22Rv1 (cell line): ENCODE measurements at regions not wholly inside any gene's neighbourhood (a gene's known extent, or its start where the extent isn't known, plus 50 kb on each side); places are given as distances from the start of the nearest gene placed in this dataset.
"Not testable (repeated sequence)": the region's sequence is repeated elsewhere in the genome, so short reads cannot be mapped to it uniquely, and the experiment has no call there.

Experiments used
- H3K27ac ChIP-seq: fragments of 450-650 bp; 2 replicates; pipeline ENCODE4 v1.5.1; 2017
- ZFX ChIP-seq: fragments of 450-650 bp; IDR thresholded peaks from 2 replicates; pipeline ENCODE4 v1.6.1; 2017; ENCODE audit warnings: antibody characterized with exemption, borderline replicate concordance
- TF ChIP-seq, protein P1 (sequence below): fragments of 450-650 bp; IDR thresholded peaks from 2 replicates; pipeline ENCODE4 v1.5.1; 2017; ENCODE audit warnings: mild to moderate bottlenecking

DNA sequence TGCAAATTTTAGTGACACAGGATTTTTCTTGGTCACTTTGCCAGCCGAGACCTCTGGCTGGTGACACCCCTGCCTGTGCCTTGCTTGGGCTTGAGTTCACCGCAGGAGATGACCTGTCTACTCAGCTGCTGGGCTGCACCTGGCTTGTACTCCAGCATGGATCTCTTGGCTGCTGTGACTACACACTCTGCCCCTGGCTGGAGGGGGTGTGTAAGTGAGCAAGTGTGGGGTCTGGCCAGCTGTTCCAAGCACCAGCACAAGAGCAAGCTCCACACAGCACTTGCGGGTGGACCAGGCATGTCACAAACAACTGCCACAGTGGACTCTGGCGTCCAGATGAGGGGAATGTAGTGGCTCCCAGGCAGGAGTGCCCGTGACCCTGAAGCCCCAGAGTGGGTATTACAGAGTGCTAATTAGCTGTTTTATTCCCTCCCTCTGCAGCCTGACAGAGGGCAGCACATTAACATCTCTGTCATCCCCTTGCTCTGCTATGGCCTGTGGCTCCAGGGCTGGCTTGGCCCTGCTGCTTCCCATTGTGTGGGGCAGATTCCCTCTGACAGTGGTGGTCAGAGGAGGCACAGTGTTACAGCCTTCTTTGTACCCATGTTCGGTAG, 1387.2 kb downstream of the OLFM4 start:
- H3K27ac ChIP-seq = no peak overlapping the region
- no peak for TF ChIP-seq ZFX
- TF ChIP-seq, protein P1, sequence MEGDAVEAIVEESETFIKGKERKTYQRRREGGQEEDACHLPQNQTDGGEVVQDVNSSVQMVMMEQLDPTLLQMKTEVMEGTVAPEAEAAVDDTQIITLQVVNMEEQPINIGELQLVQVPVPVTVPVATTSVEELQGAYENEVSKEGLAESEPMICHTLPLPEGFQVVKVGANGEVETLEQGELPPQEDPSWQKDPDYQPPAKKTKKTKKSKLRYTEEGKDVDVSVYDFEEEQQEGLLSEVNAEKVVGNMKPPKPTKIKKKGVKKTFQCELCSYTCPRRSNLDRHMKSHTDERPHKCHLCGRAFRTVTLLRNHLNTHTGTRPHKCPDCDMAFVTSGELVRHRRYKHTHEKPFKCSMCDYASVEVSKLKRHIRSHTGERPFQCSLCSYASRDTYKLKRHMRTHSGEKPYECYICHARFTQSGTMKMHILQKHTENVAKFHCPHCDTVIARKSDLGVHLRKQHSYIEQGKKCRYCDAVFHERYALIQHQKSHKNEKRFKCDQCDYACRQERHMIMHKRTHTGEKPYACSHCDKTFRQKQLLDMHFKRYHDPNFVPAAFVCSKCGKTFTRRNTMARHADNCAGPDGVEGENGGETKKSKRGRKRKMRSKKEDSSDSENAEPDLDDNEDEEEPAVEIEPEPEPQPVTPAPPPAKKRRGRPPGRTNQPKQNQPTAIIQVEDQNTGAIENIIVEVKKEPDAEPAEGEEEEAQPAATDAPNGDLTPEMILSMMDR = no peak

DNA sequence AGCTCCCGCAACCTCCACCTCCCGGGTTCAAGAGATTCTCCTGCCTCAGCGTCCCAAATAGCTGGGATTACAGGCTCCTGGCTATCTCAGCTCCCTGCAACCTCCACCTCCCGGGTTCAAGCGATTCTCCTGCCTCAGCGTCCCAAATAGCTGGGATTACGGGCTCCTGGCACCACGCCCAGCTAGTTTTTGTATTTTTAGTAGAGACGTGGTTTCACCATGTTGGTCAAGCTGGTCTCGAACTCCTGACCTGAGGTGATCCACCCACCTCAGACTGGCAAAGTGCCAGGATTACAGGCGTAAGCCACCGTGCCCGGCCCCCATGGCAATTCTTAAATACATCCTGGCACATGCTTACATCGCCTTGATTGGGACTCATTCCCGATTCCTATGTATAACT, 1394.3 kb downstream of the OLFM4 start:
- not testable (repeated sequence) for H3K27ac ChIP-seq

DNA sequence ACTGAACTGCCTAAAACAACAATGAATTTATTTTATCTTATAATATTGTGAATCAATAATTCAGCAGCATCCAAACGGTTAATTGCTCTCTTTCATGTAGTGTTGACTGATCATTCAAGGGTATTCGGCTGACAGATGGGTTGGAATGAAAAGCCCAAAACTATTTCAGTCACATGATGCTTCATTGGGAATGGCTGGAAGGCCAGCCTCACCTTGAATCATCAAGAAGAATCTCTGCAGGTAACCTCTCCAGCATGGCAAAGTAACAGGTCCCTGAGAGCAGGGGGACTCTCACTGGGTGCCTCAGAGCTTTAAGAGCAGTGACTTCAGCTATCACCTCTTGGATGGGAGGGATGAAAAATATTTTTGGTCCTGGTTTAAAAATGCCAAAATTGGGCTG, 1395.7 kb downstream of the OLFM4 start:
- no peak for TF ChIP-seq ZFX
- TF ChIP-seq, protein P1 = no peak
- H3K27ac ChIP-seq = no peak overlapping the region

DNA sequence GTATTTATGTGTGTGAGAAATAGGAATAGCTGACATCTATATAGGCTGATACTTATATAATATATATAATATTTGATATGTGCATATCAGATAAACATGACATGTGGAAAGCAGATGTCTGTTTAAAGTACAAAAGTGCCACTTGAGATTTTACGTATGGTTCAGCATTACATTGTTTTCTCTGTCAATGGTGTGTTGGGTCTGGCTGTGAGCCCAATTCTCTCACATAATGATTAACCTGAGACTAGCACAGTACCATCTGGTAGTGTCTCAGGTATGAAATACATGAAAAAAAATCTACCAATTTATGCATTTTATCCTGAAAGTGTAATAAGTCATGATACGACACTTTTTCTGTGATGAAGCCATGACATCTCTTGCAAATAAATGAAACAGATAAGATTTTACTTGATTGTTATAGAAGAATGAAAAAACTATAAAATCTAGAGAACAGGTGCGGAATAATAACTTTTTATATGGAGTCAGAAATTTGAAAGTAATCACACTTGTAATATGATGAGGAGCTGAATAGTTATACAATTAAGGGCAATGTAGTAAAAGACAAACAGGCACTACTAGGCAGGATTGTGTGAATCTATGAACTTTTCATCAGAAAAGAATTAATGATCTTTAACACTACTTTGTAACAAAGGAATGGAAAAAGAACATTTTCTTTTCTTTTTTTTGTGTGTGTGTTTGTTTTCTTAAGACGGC, 1405.0 kb downstream of the OLFM4 start:
- TF ChIP-seq ZFX = no peak
- TF ChIP-seq, protein P1 = no peak
- H3K27ac ChIP-seq = no peak overlapping the region

DNA sequence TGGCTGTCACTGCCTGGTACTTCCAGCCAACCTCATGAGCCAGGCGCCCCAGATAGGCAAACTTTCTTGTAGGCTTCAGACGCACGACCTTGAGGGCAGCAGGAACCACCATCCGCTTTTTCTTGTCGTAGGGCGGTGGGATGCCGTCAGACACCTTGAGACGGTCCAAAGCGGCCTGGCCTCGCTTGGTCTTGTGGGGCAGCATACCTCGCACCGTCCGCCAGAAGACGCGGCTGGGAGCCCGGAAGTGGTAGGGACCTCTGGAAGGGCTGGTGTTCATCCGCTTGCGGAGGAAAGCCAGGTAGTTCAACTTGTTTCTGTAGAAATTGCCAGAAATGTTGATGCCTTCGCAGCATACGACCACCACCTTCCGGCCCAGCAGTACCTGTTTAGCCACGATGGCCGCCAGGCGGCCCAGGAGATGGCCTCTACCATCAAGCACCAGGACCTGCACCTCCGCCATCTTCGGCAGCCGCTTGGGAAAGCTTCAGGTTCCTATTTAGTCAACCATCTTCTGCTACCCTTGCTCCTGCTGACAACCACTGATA, 1412.3 kb downstream of the OLFM4 start:
- H3K27ac ChIP-seq = not testable (repeated sequence)

DNA sequence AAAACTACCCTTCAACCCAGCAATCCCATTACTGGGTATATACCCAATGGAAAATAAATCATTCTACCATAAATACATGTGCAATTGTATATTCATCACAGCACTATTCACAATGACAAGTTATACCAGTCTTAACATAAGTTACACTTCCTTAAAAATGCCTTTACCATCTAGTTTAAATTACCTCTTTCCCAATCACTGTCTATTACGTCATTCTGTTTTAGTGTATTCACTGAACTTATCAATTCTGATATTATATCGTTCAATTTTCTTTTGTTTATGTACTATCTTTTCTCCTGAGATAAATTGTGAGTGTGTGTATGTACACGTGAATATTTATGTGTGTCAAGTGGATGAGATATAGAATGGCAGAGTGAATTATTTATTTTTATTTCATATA, 1416.8 kb downstream of the OLFM4 start:
- H3K27ac ChIP-seq = no peak overlapping the region
- TF ChIP-seq, protein P1 = no peak
- no peak for TF ChIP-seq ZFX

DNA sequence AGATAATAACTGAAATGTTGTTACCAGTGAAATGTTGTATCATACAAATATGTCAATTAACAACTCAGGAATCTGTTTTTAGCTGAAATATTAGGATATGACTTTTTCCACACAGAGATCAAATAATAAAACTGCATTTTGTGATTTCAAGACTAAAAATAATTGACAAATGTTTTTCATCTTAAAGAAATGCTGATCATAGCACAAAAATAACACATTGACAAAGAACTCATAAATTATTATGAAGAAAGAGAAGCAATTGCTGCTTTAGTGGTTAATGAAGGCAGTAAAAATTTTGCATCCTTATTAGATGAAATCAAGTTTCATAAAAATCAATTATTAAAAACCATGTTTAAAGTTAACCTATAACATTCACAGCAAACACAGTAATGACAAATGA, 1417.3 kb downstream of the OLFM4 start:
- no peak for TF ChIP-seq ZFX
- TF ChIP-seq, protein P1 = no peak
- no peak overlapping the region for H3K27ac ChIP-seq

DNA sequence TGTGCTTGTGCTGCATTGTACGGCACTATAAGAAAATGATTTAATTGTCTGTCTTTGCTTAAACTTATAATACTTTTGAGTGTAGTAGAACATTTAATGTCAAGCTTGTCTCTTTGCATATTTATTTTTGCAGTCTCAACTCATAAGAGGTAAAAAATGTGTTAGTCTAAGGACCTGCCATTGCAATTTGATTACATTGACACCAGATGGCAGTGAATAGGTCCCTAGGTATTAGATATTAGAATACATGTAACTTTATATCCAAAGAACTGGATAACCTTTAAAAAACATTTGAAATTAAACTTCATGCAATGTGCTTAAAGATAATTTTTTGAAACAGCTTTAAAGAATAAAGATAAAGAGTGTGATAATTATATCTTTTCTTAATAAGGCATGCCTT, 1421.3 kb downstream of the OLFM4 start:
- TF ChIP-seq, protein P1 = peak; percentile 64
- no peak for TF ChIP-seq ZFX
- H3K27ac ChIP-seq = no peak overlapping the region
